ENCODE measurements at regions not wholly inside any gene's neighbourhood (a gene's known extent, or its start where the extent isn't known, plus 50 kb on each side); places are given as distances from the start of the nearest gene placed in this dataset.

GRCh38 chr12:65754744-65755595, 69.3 kb upstream of the HMGA2 start:
- no peak for DNase-seq (ENCODE audit: low spot score)
- H3K4me1 Mint-ChIP-seq (ENCODE audit: low read depth), result peaks cover 14% of the 10 kb centered on the region
- no peaks in the 10 kb centered on the region for H3K36me3 Mint-ChIP-seq (ENCODE audit: low read depth)
- intact Hi-C loops (cut with micrococcal nuclease), result no loop called here
- no peaks in the 10 kb centered on the region for H3K9me3 Mint-ChIP-seq
- H3K4me3 Mint-ChIP-seq, result no peak overlapping the region
- H3K27me3 Mint-ChIP-seq (ENCODE audit: insufficient read depth), result peaks cover 7% of the 10 kb centered on the region
- H3K27ac Mint-ChIP-seq, result no peak overlapping the region

- Mint-ChIP-seq H3K9me3 (no peaks in the 10 kb centered on the region), H3K27me3 (ENCODE audit: insufficient read depth) (peaks cover 12% of the 10 kb centered on the region), H3K4me3 (no peak overlapping the region), H3K27ac (no peak overlapping the region), H3K36me3 (ENCODE audit: low read depth) (no peaks in the 10 kb centered on the region), H3K4me1 (ENCODE audit: low read depth) (peaks cover 14% of the 10 kb centered on the region)
- intact Hi-C loops (cut with micrococcal nuclease), result no loop called here
- no peak for DNase-seq (ENCODE audit: low spot score)
Observed at GRCh38 chr12:65755596-65755978, 68.7 kb upstream of the HMGA2 start.

GRCh38 chr12:65756267-65756666, 68.0 kb upstream of the HMGA2 start:
- Mint-ChIP-seq H3K27me3 (ENCODE audit: insufficient read depth) (peaks cover 13% of the 10 kb centered on the region), H3K9me3 (no peaks in the 10 kb centered on the region), H3K27ac (no peak overlapping the region), H3K4me1 (ENCODE audit: low read depth) (peaks cover 14% of the 10 kb centered on the region), H3K36me3 (ENCODE audit: low read depth) (no peaks in the 10 kb centered on the region), H3K4me3 (no peak overlapping the region)
- DNase-seq (ENCODE audit: low spot score), result no peak
- intact Hi-C loops (cut with micrococcal nuclease), result loop anchor here (2.0 kb wide), 1 partner anchor 99 kb away; no protein-coding TSS in a partner anchor

GRCh38 chr12:65756956-65757511, 67.2 kb upstream of the HMGA2 start:
- intact Hi-C loops (cut with micrococcal nuclease), result loop anchor here (2.0 kb wide), 1 partner anchor 100 kb away; no protein-coding TSS in a partner anchor
- peaks cover 14% of the 10 kb centered on the region for H3K4me1 Mint-ChIP-seq (ENCODE audit: low read depth)
- no peak overlapping the region for H3K4me3 Mint-ChIP-seq
- H3K27ac Mint-ChIP-seq, result no peak overlapping the region
- no peaks in the 10 kb centered on the region for H3K9me3 Mint-ChIP-seq
- peaks cover 16% of the 10 kb centered on the region for H3K27me3 Mint-ChIP-seq (ENCODE audit: insufficient read depth)
- no peak for DNase-seq (ENCODE audit: low spot score)
- H3K36me3 Mint-ChIP-seq (ENCODE audit: low read depth), result no peaks in the 10 kb centered on the region

- peaks cover 14% of the 10 kb centered on the region for H3K4me1 Mint-ChIP-seq (ENCODE audit: low read depth)
- DNase-seq (ENCODE audit: low spot score), result no peak
- H3K27ac Mint-ChIP-seq, result no peak overlapping the region
- H3K27me3 Mint-ChIP-seq (ENCODE audit: insufficient read depth), result peaks cover 15% of the 10 kb centered on the region
- no peaks in the 10 kb centered on the region for H3K36me3 Mint-ChIP-seq (ENCODE audit: low read depth)
- no peak overlapping the region for H3K4me3 Mint-ChIP-seq
- intact Hi-C loops (cut with micrococcal nuclease), result no loop called here
- no peaks in the 10 kb centered on the region for H3K9me3 Mint-ChIP-seq
Observed at GRCh38 chr12:65758401-65758800, 65.9 kb upstream of the HMGA2 start.

GRCh38 chr12:65759735-65760134, 64.5 kb upstream of the HMGA2 start:
- no peak overlapping the region for H3K4me3 Mint-ChIP-seq
- H3K27me3 Mint-ChIP-seq (ENCODE audit: insufficient read depth), result peaks cover 12% of the 10 kb centered on the region
- no peaks in the 10 kb centered on the region for H3K36me3 Mint-ChIP-seq (ENCODE audit: low read depth)
- peaks cover 14% of the 10 kb centered on the region for H3K4me1 Mint-ChIP-seq (ENCODE audit: low read depth)
- H3K27ac Mint-ChIP-seq, result no peak overlapping the region
- no peak for DNase-seq (ENCODE audit: low spot score)
- H3K9me3 Mint-ChIP-seq, result no peaks in the 10 kb centered on the region
- intact Hi-C loops (cut with micrococcal nuclease), result no loop called here

- no peaks in the 10 kb centered on the region for H3K36me3 Mint-ChIP-seq (ENCODE audit: low read depth)
- intact Hi-C loops (cut with micrococcal nuclease), result no loop called here
- H3K9me3 Mint-ChIP-seq, result no peaks in the 10 kb centered on the region
- H3K27ac Mint-ChIP-seq, result no peak overlapping the region
- H3K4me3 Mint-ChIP-seq, result no peak overlapping the region
- H3K27me3 Mint-ChIP-seq (ENCODE audit: insufficient read depth), result peaks cover 12% of the 10 kb centered on the region
- DNase-seq (ENCODE audit: low spot score), result no peak
- peaks cover 13% of the 10 kb centered on the region for H3K4me1 Mint-ChIP-seq (ENCODE audit: low read depth)
Observed at GRCh38 chr12:65761301-65761700, 63.0 kb upstream of the HMGA2 start.

- Mint-ChIP-seq H3K4me3 (no peak overlapping the region), H3K4me1 (ENCODE audit: low read depth) (no peaks in the 10 kb centered on the region), H3K27ac (no peak overlapping the region), H3K27me3 (ENCODE audit: insufficient read depth) (peaks cover 14% of the 10 kb centered on the region), H3K9me3 (no peaks in the 10 kb centered on the region), H3K36me3 (ENCODE audit: low read depth) (no peaks in the 10 kb centered on the region)
- intact Hi-C loops (cut with micrococcal nuclease), result no loop called here
- no peak for DNase-seq (ENCODE audit: low spot score)
Observed at GRCh38 chr12:65764325-65764724, 60.0 kb upstream of the HMGA2 start.

GRCh38 chr12:65765436-65765813, 58.9 kb upstream of the HMGA2 start:
- Mint-ChIP-seq H3K4me3 (no peak overlapping the region), H3K4me1 (ENCODE audit: low read depth) (no peaks in the 10 kb centered on the region), H3K9me3 (no peaks in the 10 kb centered on the region), H3K27me3 (ENCODE audit: insufficient read depth) (peaks cover 13% of the 10 kb centered on the region), H3K36me3 (ENCODE audit: low read depth) (no peaks in the 10 kb centered on the region), H3K27ac (no peak overlapping the region)
- no peak for DNase-seq (ENCODE audit: low spot score)
- intact Hi-C loops (cut with micrococcal nuclease), result no loop called here

- DNase-seq (ENCODE audit: low spot score), result no peak
- intact Hi-C loops (cut with micrococcal nuclease), result no loop called here
- Mint-ChIP-seq H3K36me3 (ENCODE audit: low read depth) (no peaks in the 10 kb centered on the region), H3K27me3 (ENCODE audit: insufficient read depth) (peaks cover 13% of the 10 kb centered on the region), H3K4me3 (no peak overlapping the region), H3K27ac (no peak overlapping the region), H3K9me3 (no peaks in the 10 kb centered on the region), H3K4me1 (ENCODE audit: low read depth) (no peaks in the 10 kb centered on the region)
Observed at GRCh38 chr12:65769880-65770279, 54.4 kb upstream of the HMGA2 start.
